ENCODE measurements at regions not wholly inside any gene's neighbourhood (a gene's known extent, or its start where the extent isn't known, plus 50 kb on each side); places are given as distances from the start of the nearest gene placed in this dataset.

DNA sequence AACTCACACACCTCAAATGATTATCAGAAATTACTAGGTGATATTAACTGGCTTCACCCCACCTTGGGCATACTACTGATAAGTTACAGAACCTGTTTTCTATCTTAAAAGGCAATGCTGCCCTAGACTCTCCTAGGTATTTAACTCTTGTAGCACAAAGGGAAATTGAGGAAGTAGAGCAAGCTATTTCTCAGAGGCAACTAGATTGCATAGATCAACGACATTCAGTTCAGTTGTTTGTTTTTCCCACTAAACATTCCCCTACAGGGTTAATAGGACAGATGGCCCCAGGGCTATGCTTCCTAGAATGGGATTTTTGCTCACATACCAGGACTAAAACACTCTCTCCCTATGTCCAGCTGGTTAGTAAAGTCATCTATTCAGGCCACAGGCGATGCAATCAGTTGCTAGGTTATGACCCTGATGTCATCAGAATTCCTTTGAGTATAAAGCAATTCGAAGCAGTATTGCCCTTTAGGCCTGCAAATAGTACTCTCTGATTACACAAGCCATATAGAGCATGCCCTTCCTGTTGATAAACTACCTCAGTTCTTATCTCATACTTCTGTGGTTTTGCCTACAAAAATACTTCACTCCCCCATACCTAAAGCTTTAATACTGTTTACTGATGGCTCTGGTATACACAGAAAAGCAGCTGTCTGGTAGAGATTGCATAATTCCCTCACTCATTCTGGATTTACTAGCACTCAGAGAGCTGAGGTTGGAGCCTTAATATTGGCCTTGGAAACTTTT lies 67.4 kb upstream of the ASCC3 start:
- Histone ChIP-seq H3K27ac (ENCODE audit: low read depth, low read length) (no peak overlapping the region), H3F3A (ENCODE audit: control insufficient read depth, insufficient read depth) (no peaks in the 10 kb centered on the region), H3K36me3 (ENCODE audit: control insufficient read depth, low read length) (no peaks in the 10 kb centered on the region), H3K79me2 (ENCODE audit: control insufficient read depth, low read length) (no peaks in the 10 kb centered on the region), H3K9me2 (replicated peaks; ENCODE audit: control insufficient read depth, low read length) (no peaks in the 10 kb centered on the region), H3K4me2 (ENCODE audit: low read length) (no peak overlapping the region), H3K4me1 (ENCODE audit: control insufficient read depth, low read length) (no peaks in the 10 kb centered on the region), H3K9me3 (ENCODE audit: control insufficient read depth, insufficient read depth, low read length) (no peaks in the 10 kb centered on the region), H4K20me1 (ENCODE audit: control insufficient read depth, insufficient read depth, low read depth, low read length) (no peaks in the 10 kb centered on the region), H3K4me3 (ENCODE audit: low read length) (no peak overlapping the region), H3K27me3 (ENCODE audit: control insufficient read depth, low read length) (no peaks in the 10 kb centered on the region)
- TF ChIP-seq, protein P1, sequence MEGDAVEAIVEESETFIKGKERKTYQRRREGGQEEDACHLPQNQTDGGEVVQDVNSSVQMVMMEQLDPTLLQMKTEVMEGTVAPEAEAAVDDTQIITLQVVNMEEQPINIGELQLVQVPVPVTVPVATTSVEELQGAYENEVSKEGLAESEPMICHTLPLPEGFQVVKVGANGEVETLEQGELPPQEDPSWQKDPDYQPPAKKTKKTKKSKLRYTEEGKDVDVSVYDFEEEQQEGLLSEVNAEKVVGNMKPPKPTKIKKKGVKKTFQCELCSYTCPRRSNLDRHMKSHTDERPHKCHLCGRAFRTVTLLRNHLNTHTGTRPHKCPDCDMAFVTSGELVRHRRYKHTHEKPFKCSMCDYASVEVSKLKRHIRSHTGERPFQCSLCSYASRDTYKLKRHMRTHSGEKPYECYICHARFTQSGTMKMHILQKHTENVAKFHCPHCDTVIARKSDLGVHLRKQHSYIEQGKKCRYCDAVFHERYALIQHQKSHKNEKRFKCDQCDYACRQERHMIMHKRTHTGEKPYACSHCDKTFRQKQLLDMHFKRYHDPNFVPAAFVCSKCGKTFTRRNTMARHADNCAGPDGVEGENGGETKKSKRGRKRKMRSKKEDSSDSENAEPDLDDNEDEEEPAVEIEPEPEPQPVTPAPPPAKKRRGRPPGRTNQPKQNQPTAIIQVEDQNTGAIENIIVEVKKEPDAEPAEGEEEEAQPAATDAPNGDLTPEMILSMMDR (IDR thresholded peaks at IDR 0.05; ENCODE audit: low read depth, low read length, poor library complexity, severe bottlenecking) = no peak
- TF ChIP-seq EZH2phosphoT487 (IDR thresholded peaks at IDR 0.05; ENCODE audit: borderline replicate concordance, low read length) = no peak

DNA sequence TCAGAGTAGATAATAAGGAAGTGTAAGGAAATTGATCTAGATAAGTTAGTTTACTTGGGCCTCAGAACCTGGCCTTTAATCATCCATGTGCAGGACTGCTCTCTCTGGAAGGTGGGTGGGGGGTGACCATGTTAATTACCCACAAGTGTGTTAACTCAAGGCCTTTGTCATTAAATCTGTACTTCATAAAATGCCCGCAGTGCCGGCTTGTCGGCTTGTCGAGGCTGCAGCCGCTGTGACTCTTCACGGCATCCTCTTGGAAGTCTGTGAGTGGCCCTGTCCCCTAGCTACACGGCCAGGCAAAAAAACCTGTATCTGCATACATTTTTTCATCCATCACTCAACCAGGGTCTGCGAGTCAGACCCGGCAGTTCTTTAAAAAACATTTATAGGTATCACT lies 70.9 kb upstream of the ASCC3 start:
- no peak overlapping the region for H3K4me2 ChIP-seq (ENCODE audit: low read length)
- no peak for TF ChIP-seq EZH2phosphoT487 (IDR thresholded peaks at IDR 0.05; ENCODE audit: borderline replicate concordance, low read length)
- TF ChIP-seq, protein P1 (IDR thresholded peaks at IDR 0.05; ENCODE audit: low read depth, low read length, poor library complexity, severe bottlenecking) = no peak
- no peaks in the 10 kb centered on the region for H3K4me1 ChIP-seq (ENCODE audit: control insufficient read depth, low read length)
- no peaks in the 10 kb centered on the region for H3K9me3 ChIP-seq (ENCODE audit: control insufficient read depth, insufficient read depth, low read length)
- H3K27ac ChIP-seq (ENCODE audit: low read depth, low read length) = no peak overlapping the region
- H3K79me2 ChIP-seq (ENCODE audit: control insufficient read depth, low read length) = no peaks in the 10 kb centered on the region
- no peak overlapping the region for H3K4me3 ChIP-seq (ENCODE audit: low read length)
- H3K9me2 ChIP-seq (replicated peaks; ENCODE audit: control insufficient read depth, low read length) = no peaks in the 10 kb centered on the region
- H3F3A ChIP-seq (ENCODE audit: control insufficient read depth, insufficient read depth) = no peaks in the 10 kb centered on the region
- H3K36me3 ChIP-seq (ENCODE audit: control insufficient read depth, low read length) = no peaks in the 10 kb centered on the region
- H4K20me1 ChIP-seq (ENCODE audit: control insufficient read depth, insufficient read depth, low read depth, low read length) = no peaks in the 10 kb centered on the region
- no peaks in the 10 kb centered on the region for H3K27me3 ChIP-seq (ENCODE audit: control insufficient read depth, low read length)

DNA sequence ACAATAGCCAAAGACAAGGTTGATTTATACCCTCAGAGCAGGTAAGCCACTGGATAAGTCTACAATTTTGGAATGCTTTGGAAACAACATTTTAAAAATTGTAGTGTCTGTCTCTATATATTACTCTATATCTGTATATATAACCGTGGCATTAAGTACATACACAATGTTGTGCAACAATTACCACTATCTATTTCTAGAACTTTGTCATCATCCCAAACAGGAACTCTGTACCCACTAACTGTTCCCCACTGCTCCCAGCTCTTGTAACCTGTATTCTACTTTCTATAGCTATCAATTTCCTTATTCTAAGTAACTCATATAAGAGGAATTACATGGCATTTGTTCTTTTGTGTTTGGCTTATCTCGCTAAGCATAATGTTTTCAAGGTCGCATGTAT lies 78.2 kb upstream of the ASCC3 start:
- Histone ChIP-seq H3K4me2 (ENCODE audit: low read length) (no peak overlapping the region), H3K27ac (ENCODE audit: low read depth, low read length) (no peak overlapping the region), H3K4me1 (ENCODE audit: control insufficient read depth, low read length) (no peaks in the 10 kb centered on the region), H3K36me3 (ENCODE audit: control insufficient read depth, low read length) (no peaks in the 10 kb centered on the region), H3K9me3 (ENCODE audit: control insufficient read depth, insufficient read depth, low read length) (no peaks in the 10 kb centered on the region), H3K79me2 (ENCODE audit: control insufficient read depth, low read length) (no peaks in the 10 kb centered on the region), H3F3A (ENCODE audit: control insufficient read depth, insufficient read depth) (no peaks in the 10 kb centered on the region), H3K9me2 (replicated peaks; ENCODE audit: control insufficient read depth, low read length) (no peaks in the 10 kb centered on the region), H3K4me3 (ENCODE audit: low read length) (no peak overlapping the region), H3K27me3 (ENCODE audit: control insufficient read depth, low read length) (no peaks in the 10 kb centered on the region), H4K20me1 (ENCODE audit: control insufficient read depth, insufficient read depth, low read depth, low read length) (no peaks in the 10 kb centered on the region)
- TF ChIP-seq, protein P1 (IDR thresholded peaks at IDR 0.05; ENCODE audit: low read depth, low read length, poor library complexity, severe bottlenecking) = no peak
- TF ChIP-seq EZH2phosphoT487 (IDR thresholded peaks at IDR 0.05; ENCODE audit: borderline replicate concordance, low read length) = no peak
